ENCODE measurements at regions not wholly inside any gene's neighbourhood (a gene's known extent, or its start where the extent isn't known, plus 50 kb on each side); places are given as distances from the start of the nearest gene placed in this dataset.

GRCh38 chr6:170188571-170189001 lies 102.3 kb downstream of the DLL1 start:
- no peak for TF ChIP-seq CTCF (IDR thresholded peaks at IDR 0.05)
- no peak for TF ChIP-seq POLR2A (IDR thresholded peaks at IDR 0.05)
- Histone ChIP-seq H3K9me3 (no peaks in the 10 kb centered on the region), H3K27ac (no peak overlapping the region), H3K36me3 (ENCODE audit: low read depth, missing control alignments) (no peaks in the 10 kb centered on the region), H3K4me1 (no peaks in the 10 kb centered on the region), H3K27me3 (no peaks in the 10 kb centered on the region), H3K4me3 (no peak overlapping the region)
- intact Hi-C loops (cut with DNase I; ENCODE audit: low total_unique reads) = no loop called here
- 62 to 75% methylated on average over 3 to 6 of the region's 6 CpGs for WGBS, 2 donors
- DNase-seq = peak; percentile 7

GRCh38 chr6:170187669-170188566 lies 103.0 kb downstream of the DLL1 start:
- TF ChIP-seq POLR2A (IDR thresholded peaks at IDR 0.05) = no peak
- 88 to 89% methylated on average over 23 to 28 of the region's 28 CpGs for WGBS, 2 donors
- Histone ChIP-seq H3K36me3 (ENCODE audit: low read depth, missing control alignments) (no peaks in the 10 kb centered on the region), H3K27me3 (no peaks in the 10 kb centered on the region), H3K9me3 (no peaks in the 10 kb centered on the region), H3K27ac (no peak overlapping the region), H3K4me1 (no peaks in the 10 kb centered on the region), H3K4me3 (no peak overlapping the region)
- no peak for DNase-seq
- intact Hi-C loops (cut with DNase I; ENCODE audit: low total_unique reads) = no loop called here

GRCh38 chr6:170186941-170187668 lies 103.8 kb downstream of the DLL1 start:
- Histone ChIP-seq H3K27ac (no peak overlapping the region), H3K9me3 (no peaks in the 10 kb centered on the region), H3K27me3 (no peaks in the 10 kb centered on the region), H3K4me3 (no peak overlapping the region), H3K4me1 (no peaks in the 10 kb centered on the region), H3K36me3 (ENCODE audit: low read depth, missing control alignments) (no peaks in the 10 kb centered on the region)
- intact Hi-C loops (cut with DNase I; ENCODE audit: low total_unique reads) = no loop called here
- DNase-seq = no peak
- TF ChIP-seq POLR2A (IDR thresholded peaks at IDR 0.05) (no peak), CTCF (IDR thresholded peaks at IDR 0.05) (no peak)
- 83 to 88% methylated on average over 6 to 18 of the region's 18 CpGs for WGBS, 2 donors

GRCh38 chr6:170186006-170186935 lies 104.6 kb downstream of the DLL1 start:
- 80 to 92% methylated on average over 10 to 30 of the region's 30 CpGs for WGBS, 2 donors
- H3K27ac ChIP-seq = no peak overlapping the region
- intact Hi-C loops (cut with DNase I; ENCODE audit: low total_unique reads) = no loop called here
- no peaks in the 10 kb centered on the region for H3K9me3 ChIP-seq
- H3K4me3 ChIP-seq = no peak overlapping the region
- H3K36me3 ChIP-seq (ENCODE audit: low read depth, missing control alignments) = no peaks in the 10 kb centered on the region
- no peak for TF ChIP-seq POLR2A (IDR thresholded peaks at IDR 0.05)
- TF ChIP-seq CTCF (IDR thresholded peaks at IDR 0.05) = no peak
- no peaks in the 10 kb centered on the region for H3K27me3 ChIP-seq
- no peak for DNase-seq
- H3K4me1 ChIP-seq = no peaks in the 10 kb centered on the region

All from testis (tissue), 2 donors.